Breast epithelium (tissue), 3 donors: ENCODE measurements at regions not wholly inside any gene's neighbourhood (a gene's known extent, or its start where the extent isn't known, plus 50 kb on each side); places are given as distances from the start of the nearest gene placed in this dataset.

Experiments
- CTCF ChIP-seq, 3 donors: fragments of 450-650 bp; IDR thresholded peaks; one replicate each; pipeline ENCODE4 v1.5.1; 2016 to 2017; ENCODE audit warnings: antibody characterized with exemption in 3 of 3, mild to moderate bottlenecking in 3 of 3, moderate library complexity in 3 of 3
- POLR2AphosphoS5 ChIP-seq, 3 donors: sonication (generic); formaldehyde crosslinking; IDR thresholded peaks; one replicate each; pipeline ENCODE4 v1.6.1; 2017; ENCODE audit warnings: antibody characterized with exemption in 3 of 3

DNA sequence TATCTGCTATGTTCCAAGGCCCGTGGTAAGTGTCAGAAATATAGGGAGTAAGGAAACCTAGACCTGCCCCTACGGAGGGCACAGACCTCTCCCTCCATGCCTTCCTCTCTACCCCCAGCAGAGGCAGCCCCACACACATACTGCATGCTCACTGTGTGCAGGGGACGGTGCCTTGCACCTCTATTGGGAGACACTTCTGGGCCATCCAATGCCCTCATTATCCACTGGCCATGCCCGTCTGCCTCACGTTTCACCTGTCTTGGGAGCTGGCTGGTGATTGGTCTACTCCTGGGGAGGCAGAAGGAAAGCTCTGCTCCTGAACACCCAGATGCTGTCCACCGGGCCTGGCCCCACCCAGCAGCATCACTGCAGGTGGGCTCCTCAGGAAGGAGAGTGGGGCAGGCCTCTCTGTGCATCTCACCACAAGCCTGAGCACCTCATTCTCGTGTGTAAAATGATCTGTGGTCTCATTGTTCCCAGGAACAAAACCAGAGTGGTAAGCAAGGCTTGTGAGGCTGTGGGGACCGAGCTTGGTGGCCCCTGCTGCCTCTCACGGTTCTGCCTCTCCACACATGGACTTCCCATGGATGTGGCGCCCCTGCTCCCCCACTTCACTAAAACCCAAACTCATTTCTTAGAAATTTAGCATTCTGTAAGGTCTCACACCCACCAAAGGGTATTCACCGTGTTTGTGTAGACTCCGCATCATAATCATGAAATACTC, 312.5 kb upstream of the HS6ST1 start:
- TF ChIP-seq CTCF (IDR thresholded peaks at IDR 0.05): no peak
- TF ChIP-seq POLR2AphosphoS5 (IDR thresholded peaks at IDR 0.05): no peak
